ENCODE measurements at regions not wholly inside any gene's neighbourhood (a gene's known extent, or its start where the extent isn't known, plus 50 kb on each side); places are given as distances from the start of the nearest gene placed in this dataset.

DNA sequence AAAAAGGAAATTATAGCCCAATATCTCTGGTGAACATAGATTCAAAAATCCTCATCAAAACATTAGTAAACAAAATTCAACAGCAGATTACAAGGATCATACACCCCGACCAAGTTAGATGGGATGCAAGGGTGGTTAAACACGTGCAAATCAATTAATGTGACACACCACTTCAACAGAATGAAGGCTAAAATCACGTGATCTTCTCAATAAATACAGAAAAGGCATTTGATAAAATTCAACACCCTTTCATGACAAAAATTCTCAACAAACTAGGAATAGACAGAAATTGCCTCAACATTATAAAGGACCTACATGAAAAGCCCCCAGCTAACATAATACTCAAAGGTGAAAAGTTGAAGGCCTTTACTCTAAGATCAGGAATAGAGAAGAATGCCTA is 590.8 kb upstream of the FZD8 start:
- Histone ChIP-seq H3K9ac (ENCODE audit: low read length) (no peak overlapping the region), H2AFZ (ENCODE audit: low read length) (no peak overlapping the region), H3K27me3 (replicated peaks; ENCODE audit: insufficient read depth, low read length) (no peaks in the 10 kb centered on the region), H3K4me3 (ENCODE audit: low read length) (no peak overlapping the region), H3K36me3 (replicated peaks; ENCODE audit: insufficient read depth, low read length) (no peaks in the 10 kb centered on the region), H3K9me2 (replicated peaks; ENCODE audit: insufficient read depth, low read length) (no peaks in the 10 kb centered on the region), H3K4me2 (ENCODE audit: low read depth, low read length) (no peak overlapping the region), H3K9me3 (replicated peaks; ENCODE audit: insufficient read depth, low read length) (no peaks in the 10 kb centered on the region), H3K79me2 (ENCODE audit: low read length) (no peaks in the 10 kb centered on the region), H4K20me1 (ENCODE audit: insufficient read depth, low read length) (no peaks in the 10 kb centered on the region), H3K4me1 (ENCODE audit: low read length) (no peaks in the 10 kb centered on the region), H3F3A (ENCODE audit: insufficient read depth, low read length) (no peaks in the 10 kb centered on the region), H3K27ac (ENCODE audit: low read length) (no peak overlapping the region)
- TF ChIP-seq EZH2phosphoT487 (IDR thresholded peaks at IDR 0.05; ENCODE audit: low read length) (no peak), EZH2 (optimal IDR thresholded peaks at IDR 0.05; ENCODE audit: low read depth, low read length) (no peak), CTCF (IDR thresholded peaks at IDR 0.05; ENCODE audit: low read length) (no peak)
- DNase-seq = no peak

- Histone ChIP-seq H3K79me2 (ENCODE audit: low read length) (no peaks in the 10 kb centered on the region), H3K4me3 (ENCODE audit: low read length) (no peak overlapping the region), H4K20me1 (ENCODE audit: insufficient read depth, low read length) (no peaks in the 10 kb centered on the region), H3K9ac (ENCODE audit: low read length) (no peak overlapping the region), H3K36me3 (replicated peaks; ENCODE audit: insufficient read depth, low read length) (no peaks in the 10 kb centered on the region), H3K4me1 (ENCODE audit: low read length) (no peaks in the 10 kb centered on the region), H3K9me2 (replicated peaks; ENCODE audit: insufficient read depth, low read length) (no peaks in the 10 kb centered on the region), H3K9me3 (replicated peaks; ENCODE audit: insufficient read depth, low read length) (no peaks in the 10 kb centered on the region), H2AFZ (ENCODE audit: low read length) (no peak overlapping the region), H3K27ac (ENCODE audit: low read length) (no peak overlapping the region), H3K4me2 (ENCODE audit: low read depth, low read length) (no peak overlapping the region), H3K27me3 (replicated peaks; ENCODE audit: insufficient read depth, low read length) (no peaks in the 10 kb centered on the region), H3F3A (ENCODE audit: insufficient read depth, low read length) (no peaks in the 10 kb centered on the region)
- DNase-seq = no peak
- TF ChIP-seq CTCF (IDR thresholded peaks at IDR 0.05; ENCODE audit: low read length) = no peak
- TF ChIP-seq EZH2 (optimal IDR thresholded peaks at IDR 0.05; ENCODE audit: low read depth, low read length) = no peak
- TF ChIP-seq EZH2phosphoT487 (IDR thresholded peaks at IDR 0.05; ENCODE audit: low read length) = no peak
Observed at GRCh38 chr10:36224431-36224985, 582.4 kb upstream of the FZD8 start.

- Histone ChIP-seq H3K27me3 (replicated peaks; ENCODE audit: insufficient read depth, low read length) (no peaks in the 10 kb centered on the region), H3K4me2 (ENCODE audit: low read depth, low read length) (no peak overlapping the region), H3F3A (ENCODE audit: insufficient read depth, low read length) (no peaks in the 10 kb centered on the region), H3K79me2 (ENCODE audit: low read length) (no peaks in the 10 kb centered on the region), H3K9me3 (replicated peaks; ENCODE audit: insufficient read depth, low read length) (no peaks in the 10 kb centered on the region), H3K9me2 (replicated peaks; ENCODE audit: insufficient read depth, low read length) (no peaks in the 10 kb centered on the region), H3K27ac (ENCODE audit: low read length) (no peak overlapping the region), H3K4me3 (ENCODE audit: low read length) (no peak overlapping the region), H2AFZ (ENCODE audit: low read length) (no peak overlapping the region), H3K4me1 (ENCODE audit: low read length) (no peaks in the 10 kb centered on the region), H3K36me3 (replicated peaks; ENCODE audit: insufficient read depth, low read length) (no peaks in the 10 kb centered on the region), H3K9ac (ENCODE audit: low read length) (no peak overlapping the region), H4K20me1 (ENCODE audit: insufficient read depth, low read length) (no peaks in the 10 kb centered on the region)
- TF ChIP-seq EZH2 (optimal IDR thresholded peaks at IDR 0.05; ENCODE audit: low read depth, low read length) (no peak), EZH2phosphoT487 (IDR thresholded peaks at IDR 0.05; ENCODE audit: low read length) (no peak), CTCF (IDR thresholded peaks at IDR 0.05; ENCODE audit: low read length) (no peak)
- no peak for DNase-seq
Observed at GRCh38 chr10:36221101-36221500, 579.0 kb upstream of the FZD8 start.

Data from MM.1S (cell line).